ENCODE measurements at regions not wholly inside any gene's neighbourhood (a gene's known extent, or its start where the extent isn't known, plus 50 kb on each side); places are given as distances from the start of the nearest gene placed in this dataset.

DNA sequence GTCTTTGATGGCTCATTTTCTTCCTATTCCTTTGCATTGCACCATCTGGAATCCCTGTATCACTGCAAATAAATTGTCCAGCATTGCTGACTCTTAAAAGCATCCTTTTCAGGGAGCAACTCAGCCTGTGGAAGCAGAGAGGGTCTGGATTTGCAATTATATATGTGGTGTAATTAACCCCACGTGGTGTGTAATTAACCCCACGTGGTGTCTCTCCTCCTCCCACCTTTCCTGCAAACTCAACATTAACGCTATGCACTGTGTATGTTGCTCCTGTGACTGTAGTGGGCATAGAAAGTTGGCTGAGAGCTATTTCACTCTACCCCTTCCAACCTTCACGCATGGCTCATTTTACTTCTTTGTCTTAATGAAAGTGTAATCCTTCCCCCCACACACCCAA lies 689.0 kb upstream of the COBL start:
- TF ChIP-seq CTCF (IDR thresholded peaks at IDR 0.05), result no peak
- no peak for TF ChIP-seq POLR2A (IDR thresholded peaks at IDR 0.05)

All from testis (tissue), 2 donors.